HG03354 (cell line): ENCODE measurements at regions not wholly inside any gene's neighbourhood (a gene's known extent, or its start where the extent isn't known, plus 50 kb on each side); places are given as distances from the start of the nearest gene placed in this dataset.

Experiments
- ATAC-seq: cut with Tn5 transposase; IDR thresholded peaks from one replicate; pipeline ENCODE4 v1.9.1; 2021; ENCODE audit warnings: mild to moderate bottlenecking; ENCODE audit not compliant: unreplicated experiment, poor library complexity, severe bottlenecking

DNA sequence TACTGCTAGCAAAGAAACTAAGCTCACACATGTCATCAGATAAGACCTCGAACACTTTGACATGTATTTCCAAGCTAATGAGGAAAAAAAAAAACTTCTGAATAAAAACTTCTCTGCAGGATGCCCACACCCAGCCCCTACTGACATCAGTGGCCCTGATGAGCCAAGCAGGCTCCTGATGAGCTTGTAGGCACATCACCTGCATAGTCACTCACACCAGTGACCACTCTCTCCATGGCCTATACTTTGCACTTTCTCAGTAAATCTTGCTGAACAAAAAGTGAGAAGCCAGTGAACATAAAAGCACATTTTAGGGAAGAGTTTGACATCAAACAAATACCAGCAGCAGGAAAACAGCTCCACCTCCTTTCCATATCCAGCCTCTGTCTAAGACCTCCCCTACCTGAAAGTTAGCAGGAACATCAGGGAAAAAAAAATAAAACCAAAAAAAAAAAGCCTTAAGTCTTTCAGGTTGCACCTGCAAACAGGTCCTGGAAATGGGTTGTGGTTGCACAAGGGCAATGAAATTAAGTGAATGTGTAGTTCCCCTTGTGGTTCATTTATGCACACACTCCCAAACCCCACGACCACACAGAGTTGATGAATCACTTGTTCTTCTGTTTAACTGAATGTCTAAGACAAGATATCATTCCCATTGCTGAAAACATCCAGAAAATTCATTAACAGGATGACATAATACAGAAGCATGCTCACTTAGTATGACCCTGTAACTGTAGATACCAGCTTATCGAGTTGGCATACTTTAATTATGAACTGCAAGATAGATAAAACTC lies 205.2 kb upstream of the PDE1C start:
- peak; percentile 68 for ATAC-seq

DNA sequence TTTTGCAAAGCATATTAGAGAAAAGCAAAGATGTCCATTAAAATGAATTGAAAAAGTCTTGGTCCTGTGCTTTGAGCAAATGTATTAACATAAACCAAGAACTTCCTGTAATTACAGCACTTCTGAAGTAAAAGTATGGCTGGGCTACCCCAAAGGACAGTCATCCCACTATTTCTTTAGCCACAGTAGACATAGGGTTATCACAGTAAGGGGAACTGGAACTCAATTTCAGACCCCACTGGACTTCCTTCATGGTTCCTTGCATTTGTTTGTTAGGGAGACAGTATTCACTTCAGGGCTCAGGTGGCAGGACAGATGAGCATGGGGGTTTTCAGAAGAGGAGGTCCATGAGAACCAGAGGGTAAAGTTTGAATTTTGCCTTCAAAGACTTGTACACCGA lies 203.1 kb upstream of the PDE1C start:
- peak; percentile 58 for ATAC-seq

DNA sequence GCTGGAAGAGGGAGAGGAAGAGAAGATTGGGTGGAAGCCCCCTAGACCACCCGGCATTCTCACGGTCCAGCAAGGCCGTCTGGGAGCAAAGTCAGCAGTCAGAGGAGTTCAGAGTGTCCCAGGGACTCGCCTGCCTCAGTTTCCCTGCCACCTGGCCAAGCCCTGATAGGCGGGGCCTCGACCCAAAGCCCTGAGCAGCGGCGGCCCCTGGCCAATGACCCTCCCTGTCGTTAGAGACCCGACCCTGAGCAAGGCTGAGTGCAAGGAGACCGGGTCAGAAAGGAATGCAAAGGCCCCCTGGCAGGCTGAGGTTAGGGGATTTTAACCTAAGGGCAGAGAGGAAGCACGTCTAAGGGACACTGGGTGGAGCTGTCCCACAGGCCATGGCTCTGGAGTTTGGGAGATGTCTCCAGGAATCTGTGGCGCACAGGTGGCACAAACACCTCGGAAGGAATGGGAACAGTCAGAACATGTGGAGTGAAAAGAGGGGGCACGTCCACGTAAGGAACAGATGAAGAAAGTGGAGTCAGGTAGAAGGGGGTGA lies 196.8 kb upstream of the PDE1C start:
- ATAC-seq, result no peak

DNA sequence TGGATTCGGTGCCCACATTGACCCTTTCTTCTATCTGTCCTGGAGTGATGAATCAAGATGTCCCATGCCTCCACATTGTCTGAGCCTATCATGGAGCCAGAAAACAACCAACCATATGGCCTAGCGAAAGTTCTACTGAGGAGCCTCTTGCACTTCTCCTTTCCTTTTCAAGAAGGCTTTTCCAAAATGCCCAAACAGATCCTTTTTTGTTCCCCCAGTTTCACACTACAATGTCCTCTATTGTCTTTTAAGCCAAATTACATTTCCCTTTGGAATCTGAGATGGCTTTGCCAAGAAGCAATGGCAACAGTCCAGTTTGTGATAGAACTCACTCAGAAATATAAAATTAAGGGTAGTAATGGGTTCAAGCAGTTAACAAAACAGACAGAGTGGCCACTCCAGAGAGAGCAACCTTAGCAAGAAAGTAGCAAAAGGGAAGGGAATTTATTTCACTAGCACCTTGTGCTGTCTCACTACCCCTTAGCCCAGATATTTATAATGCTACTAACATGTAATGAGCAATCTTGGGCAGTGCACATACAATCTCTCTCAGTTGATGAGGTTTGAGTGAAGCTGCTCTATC lies 194.6 kb upstream of the PDE1C start:
- no peak for ATAC-seq

DNA sequence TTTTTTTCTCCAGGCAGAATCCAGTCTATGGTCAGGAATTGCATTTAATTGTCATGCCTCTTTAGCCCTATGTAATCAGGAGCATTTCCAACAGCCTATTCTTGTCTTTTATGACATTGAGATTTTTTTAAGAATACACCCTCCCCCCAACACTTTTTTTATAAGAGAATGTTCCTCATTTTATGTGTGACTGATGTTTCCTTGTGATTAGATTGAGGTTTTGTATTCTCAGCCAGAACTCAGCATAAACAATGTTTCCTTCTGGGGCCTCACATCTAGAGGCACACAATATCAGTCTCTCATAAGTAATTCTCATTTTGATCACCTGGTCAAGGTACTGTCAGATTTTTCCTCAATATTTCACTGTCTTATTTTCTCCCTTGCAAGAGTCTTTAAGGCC lies 193.4 kb upstream of the PDE1C start:
- ATAC-seq, result no peak

DNA sequence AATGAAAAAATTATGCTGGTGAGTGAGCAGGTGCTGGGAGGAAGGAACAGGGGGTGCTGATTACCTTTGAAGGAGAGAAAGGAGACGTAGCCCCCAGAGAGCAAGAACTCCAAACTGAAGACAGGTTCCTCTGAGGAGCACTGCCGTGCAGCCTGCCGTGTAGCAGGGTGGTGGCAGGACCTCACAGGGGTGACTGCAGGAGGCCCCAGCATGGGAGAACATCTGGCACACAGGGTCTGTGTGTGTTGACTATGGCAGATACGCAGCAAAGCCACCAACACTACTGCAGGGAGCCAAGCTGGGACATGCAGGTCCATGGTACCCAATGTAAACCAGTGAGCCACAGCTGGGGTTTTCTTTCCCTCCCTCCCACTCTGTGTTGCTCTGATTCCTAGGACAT lies 192.1 kb upstream of the PDE1C start:
- no peak for ATAC-seq

DNA sequence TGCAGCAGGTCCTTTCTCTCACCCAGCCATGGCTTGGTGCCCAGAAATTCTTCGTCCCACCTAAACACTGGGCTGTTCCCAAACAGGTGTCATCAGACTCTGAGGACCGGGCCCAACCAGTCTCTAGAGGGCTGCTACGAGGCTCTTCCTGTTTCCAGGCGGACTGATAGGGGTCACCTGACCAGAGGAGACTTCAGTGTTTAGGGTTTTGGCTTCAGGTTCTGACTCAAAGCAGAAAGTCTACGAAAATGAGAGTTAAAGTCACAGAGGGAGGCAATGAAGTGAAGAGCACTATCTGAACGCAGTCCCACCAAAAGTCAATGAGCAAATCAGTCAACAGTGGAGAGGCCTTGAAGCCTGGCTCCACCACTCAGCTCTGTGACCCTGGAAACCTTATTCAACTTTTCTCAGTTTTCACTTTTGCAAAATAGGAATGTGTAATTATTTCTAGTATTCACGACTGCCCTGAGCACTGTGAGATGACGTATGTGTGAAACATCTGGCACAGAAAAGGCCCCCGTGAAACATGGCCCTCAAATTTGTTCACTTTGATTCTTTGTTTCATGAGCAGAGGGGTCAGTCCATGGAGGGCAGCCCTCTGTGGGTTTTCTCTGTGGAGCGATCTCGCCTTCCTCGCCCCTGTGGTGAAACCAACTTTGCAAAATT lies 189.9 kb upstream of the PDE1C start:
- peak; percentile 90 for ATAC-seq

DNA sequence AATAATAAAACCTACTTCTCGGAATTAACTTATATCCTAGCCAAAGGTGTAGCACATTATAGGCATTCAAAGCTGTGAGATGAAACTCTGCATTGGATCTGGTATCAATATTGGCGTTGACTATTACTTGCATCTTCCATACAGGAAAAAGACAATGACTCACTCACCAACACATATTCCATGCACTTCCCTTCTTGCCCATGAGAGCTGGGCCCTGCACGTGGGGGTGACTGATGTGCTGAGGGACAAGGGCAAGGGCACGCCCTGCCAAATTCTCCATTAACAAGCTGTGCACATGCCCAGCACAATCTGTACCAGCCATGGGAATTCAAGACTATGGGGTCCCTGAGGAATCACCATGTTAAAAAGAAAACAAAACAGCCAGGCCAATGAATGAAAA lies 188.1 kb upstream of the PDE1C start:
- ATAC-seq, result no peak

DNA sequence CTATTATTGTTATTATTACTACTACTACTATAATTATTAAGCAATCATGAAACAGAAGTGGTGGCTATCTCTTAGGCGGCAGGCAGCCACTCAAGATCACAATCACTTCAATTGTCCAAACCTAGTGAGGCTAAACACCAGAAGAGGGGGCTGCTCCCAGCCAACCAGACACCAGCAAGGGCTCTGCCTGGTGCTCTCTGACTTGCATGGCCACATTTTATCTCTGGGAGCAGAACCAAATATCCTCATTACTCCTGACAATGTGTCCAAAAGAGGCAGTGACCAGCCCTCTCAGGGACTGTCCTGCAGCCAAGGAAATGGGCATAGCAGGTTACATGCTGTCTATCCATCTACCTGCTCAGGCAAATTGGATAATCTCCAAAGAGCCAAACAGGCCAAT lies 187.4 kb upstream of the PDE1C start:
- no peak for ATAC-seq

DNA sequence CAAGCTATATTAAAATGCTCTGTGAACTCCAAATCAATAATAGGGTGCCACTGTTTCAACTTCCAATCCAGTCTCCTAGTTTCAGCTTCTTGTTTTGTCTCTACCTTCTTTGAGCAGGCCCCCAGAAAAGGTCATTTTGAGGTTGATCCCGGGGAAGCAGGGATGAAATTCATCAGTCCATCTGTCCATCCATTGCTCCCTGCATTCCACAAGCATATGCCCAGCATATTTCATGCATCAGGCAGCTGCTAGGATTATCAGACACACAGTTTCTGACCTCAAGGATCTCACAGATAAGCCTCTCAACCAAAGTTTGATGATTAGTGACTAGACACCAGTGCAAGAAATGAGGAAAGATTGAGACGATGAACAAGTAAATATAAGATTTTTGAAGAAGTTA lies 186.6 kb upstream of the PDE1C start:
- no peak for ATAC-seq

DNA sequence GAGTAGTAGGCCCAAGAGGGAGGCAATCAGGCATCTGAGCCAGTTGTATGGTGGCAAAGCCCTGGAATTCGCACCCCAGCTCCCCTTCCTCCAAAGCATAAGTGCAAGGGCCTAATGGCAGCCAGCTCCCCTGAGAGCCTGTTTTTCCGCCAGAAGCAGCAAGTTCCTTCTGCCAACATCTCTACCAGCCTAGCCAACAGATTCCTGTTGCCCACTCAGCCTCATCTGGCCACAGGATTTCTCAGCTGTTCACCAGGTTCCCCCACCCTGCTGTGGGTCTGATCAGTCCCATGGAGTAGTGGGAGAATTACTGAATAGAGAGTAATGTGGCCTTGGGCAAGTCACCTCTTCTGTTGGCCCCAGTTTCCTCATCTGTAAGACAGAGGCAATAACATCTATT lies 186.2 kb upstream of the PDE1C start:
- no peak for ATAC-seq

DNA sequence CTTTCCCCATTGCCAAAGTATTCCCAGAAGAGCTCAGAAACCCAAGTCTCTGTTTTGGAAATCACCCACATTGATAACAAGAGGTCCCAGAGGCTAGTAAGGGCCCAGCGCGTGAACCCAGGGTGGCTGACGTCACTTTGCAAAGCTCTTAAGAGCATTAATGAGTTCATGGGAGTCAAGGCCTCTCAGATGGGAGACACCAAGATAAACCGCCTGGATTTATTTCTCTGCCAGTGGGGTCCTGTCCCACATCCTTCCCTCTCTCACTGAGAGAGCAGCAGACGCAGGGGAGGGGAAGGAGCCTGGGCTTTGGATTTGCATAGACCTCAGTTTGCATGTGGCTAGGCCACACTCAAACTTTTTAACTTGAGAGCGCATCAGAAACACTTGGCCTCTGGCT lies 184.8 kb upstream of the PDE1C start:
- ATAC-seq, result peak; percentile 41

DNA sequence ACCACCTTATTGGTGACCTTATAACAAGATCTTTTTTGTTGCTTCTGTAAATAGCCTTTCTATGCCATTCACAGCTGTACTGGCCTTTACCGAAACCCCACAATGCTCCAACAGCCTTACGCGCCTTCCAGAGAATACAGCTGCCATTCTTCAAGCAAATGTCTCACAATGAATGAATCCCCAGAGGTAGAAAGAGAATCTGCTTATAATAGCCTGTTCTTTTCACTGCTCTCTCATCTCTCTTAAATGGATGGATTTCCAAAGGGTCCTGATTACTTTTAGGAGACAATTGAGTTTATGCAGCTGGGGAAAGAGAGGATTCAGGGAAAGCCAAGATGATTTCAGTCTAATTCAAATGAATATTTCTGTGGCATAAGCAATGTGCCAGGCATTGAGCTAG lies 183.1 kb upstream of the PDE1C start:
- ATAC-seq, result no peak

DNA sequence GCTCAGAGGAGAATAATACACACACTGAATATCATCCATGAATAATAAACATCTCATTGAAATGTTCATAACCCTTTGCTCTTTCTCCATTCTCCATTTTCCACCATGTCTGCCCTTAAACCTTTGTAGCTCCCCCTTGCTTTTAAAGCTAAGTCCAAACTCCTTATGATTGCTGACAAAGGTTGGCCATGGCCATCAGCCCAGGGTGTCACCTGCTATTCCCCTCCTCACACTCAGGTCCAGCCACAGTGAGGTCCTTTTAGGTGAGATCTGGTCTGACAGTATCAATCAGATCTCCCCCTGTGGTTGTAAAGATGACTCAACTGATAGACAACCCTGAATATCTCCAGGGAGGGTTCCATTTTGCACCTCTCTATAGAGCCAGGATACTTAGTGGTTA lies 181.5 kb upstream of the PDE1C start:
- no peak for ATAC-seq

DNA sequence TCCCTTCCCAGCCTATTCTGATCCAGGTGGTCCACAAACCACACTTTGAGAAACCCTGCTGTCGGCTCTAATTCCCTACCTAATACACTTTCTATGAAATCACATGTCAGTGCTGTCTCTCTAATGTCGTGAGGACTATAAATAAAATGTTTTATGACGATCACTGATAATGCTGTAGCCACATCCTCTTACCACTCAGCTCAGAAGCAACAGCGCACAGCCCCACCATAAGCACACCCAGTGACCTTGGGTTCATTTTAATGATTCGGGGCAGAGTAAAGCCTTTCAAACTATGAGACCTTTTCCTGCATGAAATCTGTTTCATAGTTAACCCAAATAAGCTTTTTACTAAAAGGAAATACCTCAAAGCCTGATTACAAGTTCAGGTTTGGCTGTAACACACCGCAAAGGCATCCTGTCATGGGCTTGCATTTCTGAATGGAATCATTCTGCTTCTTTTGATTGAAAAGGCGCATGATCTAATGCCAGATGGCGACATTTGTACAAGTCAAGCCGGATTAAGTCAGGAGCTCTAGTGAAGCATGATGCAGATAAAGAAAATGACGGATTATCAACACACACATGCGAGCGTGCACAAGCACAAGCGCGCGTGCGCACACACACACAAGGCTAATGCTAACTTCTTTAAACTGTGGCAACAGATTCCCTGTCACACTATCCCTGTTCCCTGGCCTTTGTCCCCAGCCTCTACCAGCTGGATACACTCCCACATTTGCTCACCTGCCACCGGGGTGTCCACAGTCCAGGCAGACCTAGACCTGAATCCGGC lies 180.5 kb upstream of the PDE1C start:
- ATAC-seq, result no peak

DNA sequence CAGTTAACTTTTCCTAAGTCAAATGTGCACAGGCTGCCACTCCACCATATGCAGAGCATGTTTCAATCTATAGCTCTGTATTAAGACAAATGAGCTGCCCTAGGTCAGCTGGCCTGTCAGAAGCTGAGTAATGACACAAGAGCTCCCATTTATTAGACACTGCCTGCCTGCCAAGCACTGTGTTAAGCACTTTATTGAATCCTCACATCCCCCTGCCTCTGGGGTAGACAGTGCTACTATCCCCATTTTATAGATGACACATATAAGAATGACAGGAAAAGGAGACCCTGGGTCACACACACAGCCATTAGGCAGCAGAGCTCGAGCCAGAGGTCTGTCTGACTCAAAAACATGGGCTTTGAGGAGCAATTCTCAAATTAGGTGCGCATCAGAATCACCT lies 179.8 kb upstream of the PDE1C start:
- no peak for ATAC-seq

DNA sequence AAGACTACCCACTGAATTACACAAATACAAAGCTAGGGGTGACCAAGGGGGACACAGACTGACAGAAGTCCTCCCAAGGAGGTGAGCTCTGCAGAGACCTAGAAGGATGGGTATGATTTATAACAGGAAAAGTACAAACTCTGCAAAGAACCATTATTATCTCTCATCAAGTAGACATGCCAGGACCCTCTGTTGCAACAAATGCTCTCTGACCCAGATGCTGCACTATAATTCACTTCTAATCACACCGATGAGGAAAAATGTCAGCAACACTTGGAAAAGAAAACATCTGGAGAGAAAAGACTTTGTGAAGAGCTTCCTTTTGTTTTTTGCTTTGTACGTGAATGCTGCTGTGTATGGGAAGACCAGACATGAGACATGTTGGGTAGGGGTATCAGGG lies 178.3 kb upstream of the PDE1C start:
- ATAC-seq, result no peak

DNA sequence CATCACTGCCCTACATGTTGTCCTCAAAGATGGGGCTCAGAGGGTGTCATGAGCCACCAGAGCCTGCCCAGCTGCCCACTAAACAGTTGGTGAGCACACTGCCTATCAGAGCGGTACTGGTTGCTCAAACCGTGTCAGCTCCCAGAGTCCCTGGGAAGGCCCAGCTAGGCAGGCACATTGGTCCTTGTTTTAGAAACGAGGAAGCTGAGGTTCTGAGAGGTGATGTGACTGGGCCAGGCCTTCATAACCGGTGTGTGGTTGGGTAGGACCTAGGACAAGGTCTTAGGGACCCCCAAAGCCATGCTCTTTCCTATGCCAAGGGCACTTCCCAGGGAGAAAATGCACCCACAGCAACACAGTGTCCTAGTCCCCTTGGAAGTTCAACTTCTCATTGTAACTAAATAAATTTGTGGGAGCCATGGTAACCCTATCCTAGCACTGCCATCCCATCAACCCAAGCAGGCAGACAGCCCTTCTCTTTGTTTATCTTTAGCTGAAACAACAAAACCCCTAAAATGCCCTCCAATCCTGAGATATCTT lies 174.7 kb upstream of the PDE1C start:
- ATAC-seq, result no peak

DNA sequence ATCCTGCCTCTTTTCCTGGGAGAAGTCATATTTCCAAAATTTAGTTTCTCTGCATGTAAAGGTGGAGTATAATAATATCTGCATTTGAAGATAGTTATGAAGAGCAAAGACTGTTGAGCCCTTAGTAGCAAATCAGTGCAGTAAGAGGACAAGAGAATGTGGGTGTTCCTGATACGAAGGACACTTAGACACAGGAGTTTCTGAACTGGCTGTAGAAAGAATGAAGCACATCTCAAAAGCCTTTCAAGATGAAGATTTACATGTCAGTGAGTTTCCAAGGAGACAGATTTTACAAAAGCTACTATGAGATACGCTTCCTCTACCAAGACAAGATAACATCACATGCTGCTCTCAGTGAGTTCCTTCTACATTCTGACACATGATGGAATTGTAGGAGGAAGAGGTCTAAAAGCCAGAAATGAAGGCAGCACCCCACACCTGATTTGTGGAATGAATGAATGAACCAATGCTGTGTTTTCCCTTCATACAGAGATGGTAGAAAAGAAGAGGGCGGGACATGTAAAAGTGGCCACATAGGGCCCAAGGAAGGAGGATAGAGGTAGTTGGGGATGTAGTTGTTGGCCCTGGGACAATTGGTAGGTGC lies 173.6 kb upstream of the PDE1C start:
- no peak for ATAC-seq

DNA sequence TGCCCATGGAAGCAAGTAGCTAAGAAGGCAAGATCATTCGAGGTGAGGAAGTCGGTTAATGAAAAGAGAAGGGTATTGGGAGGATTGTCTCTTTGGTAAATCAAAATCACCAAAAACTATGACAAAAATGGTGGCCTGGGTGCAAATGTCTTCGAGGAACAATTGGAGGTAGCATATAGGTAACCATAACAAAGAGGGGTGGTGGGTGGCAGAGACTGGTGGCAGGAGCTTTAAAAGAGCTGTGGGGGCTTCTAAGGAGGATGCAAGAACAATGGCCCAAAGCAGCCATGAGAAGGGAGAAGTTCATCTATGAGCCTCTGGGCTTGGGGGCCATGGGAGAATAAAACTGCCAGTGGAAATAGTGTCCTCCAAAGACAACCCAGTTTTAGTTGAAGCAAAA lies 172.2 kb upstream of the PDE1C start:
- no peak for ATAC-seq
